ENCODE measurements at regions not wholly inside any gene's neighbourhood (a gene's known extent, or its start where the extent isn't known, plus 50 kb on each side); places are given as distances from the start of the nearest gene placed in this dataset.
A peak's percentile ranks its signal among the peaks of the same experiment; 100 is the strongest.

DNA sequence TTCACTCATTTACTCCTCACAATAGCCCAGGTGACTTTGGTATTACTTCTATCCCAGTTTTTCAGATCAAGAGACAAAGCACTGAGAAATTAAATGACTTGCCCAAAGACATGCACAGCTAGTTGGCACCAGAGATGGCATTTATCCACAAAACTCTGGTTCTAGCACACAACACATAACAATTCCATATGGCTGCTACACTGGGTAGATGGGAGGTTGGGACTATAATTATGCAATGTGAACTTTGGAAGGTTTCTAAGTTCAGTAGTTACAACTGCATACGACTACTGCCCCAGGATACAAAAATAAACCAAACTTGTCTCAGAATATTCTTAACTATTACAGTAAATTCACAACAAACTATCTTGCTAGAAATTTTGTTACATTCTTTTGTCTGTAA, 54.2 kb upstream of the MLIP start:
- no peaks in the 10 kb centered on the region for H3K9me3 Mint-ChIP-seq (ENCODE audit: unreplicated experiment)
- H3K4me3 Mint-ChIP-seq (ENCODE audit: unreplicated experiment): no peak overlapping the region
- no peak overlapping the region for H3K9ac ChIP-seq (ENCODE audit: low read length)
- H3K79me2 ChIP-seq (ENCODE audit: insufficient read depth, low read length): no peaks in the 10 kb centered on the region
- peaks cover 12% of the 10 kb centered on the region for H3K4me1 ChIP-seq (ENCODE audit: insufficient read depth, low read length)
- no peaks in the 10 kb centered on the region for H3K27me3 Mint-ChIP-seq (ENCODE audit: low read depth, unreplicated experiment)
- TF ChIP-seq, protein P1, sequence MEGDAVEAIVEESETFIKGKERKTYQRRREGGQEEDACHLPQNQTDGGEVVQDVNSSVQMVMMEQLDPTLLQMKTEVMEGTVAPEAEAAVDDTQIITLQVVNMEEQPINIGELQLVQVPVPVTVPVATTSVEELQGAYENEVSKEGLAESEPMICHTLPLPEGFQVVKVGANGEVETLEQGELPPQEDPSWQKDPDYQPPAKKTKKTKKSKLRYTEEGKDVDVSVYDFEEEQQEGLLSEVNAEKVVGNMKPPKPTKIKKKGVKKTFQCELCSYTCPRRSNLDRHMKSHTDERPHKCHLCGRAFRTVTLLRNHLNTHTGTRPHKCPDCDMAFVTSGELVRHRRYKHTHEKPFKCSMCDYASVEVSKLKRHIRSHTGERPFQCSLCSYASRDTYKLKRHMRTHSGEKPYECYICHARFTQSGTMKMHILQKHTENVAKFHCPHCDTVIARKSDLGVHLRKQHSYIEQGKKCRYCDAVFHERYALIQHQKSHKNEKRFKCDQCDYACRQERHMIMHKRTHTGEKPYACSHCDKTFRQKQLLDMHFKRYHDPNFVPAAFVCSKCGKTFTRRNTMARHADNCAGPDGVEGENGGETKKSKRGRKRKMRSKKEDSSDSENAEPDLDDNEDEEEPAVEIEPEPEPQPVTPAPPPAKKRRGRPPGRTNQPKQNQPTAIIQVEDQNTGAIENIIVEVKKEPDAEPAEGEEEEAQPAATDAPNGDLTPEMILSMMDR (IDR thresholded peaks at IDR 0.05; ENCODE audit: insufficient read depth, low read depth, low read length): no peak
- no peak for TF ChIP-seq EZH2 (IDR thresholded peaks at IDR 0.05; ENCODE audit: insufficient read depth, low read length)
- no peak for FAIRE-seq
- H2AFZ ChIP-seq (ENCODE audit: low read depth, low read length): no peak overlapping the region
- no peak overlapping the region for H3K4me3 ChIP-seq (ENCODE audit: insufficient read depth, low read depth, low read length)
- no peaks in the 10 kb centered on the region for H4K20me1 ChIP-seq (ENCODE audit: insufficient read depth, low read length)
- peaks cover 32% of the 10 kb centered on the region for H3K4me1 Mint-ChIP-seq (ENCODE audit: low read depth, unreplicated experiment)
- no peak for DNase-seq (ENCODE audit: low read depth)
- H3K27me3 ChIP-seq (ENCODE audit: insufficient read depth, low read length): no peaks in the 10 kb centered on the region
- no peaks in the 10 kb centered on the region for H3K9me3 ChIP-seq (ENCODE audit: insufficient read depth, low read depth, low read length)
- no peak overlapping the region for H3K4me2 ChIP-seq (ENCODE audit: low read length)
- no peak overlapping the region for H3K27ac ChIP-seq (ENCODE audit: low read depth, low read length)
- H3K36me3 Mint-ChIP-seq (ENCODE audit: low read depth, unreplicated experiment): no peaks in the 10 kb centered on the region
- H3K27ac Mint-ChIP-seq (ENCODE audit: unreplicated experiment): no peak overlapping the region
- no peaks in the 10 kb centered on the region for H3K36me3 ChIP-seq (ENCODE audit: insufficient read depth, low read length)

DNA sequence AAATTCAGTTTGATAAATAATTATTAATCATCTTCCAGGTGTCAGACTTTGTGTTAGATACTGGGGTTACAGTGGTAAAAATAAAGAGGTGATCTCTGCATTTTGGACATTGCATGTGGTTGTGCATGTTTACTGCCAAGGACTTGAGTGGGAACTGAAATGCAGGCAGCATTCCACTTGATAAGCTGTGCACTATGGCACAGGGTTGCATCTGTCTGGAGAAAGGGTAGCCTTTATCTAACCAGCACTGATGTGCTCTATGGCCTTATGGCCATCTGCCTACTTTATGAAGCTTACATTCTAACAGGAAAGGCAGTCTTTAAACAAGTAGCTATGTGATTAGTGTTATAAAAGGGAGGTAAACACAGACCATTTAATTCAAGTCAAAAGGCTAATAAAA, 53.0 kb upstream of the MLIP start:
- Mint-ChIP-seq H3K4me3 (ENCODE audit: unreplicated experiment) (no peak overlapping the region), H3K4me1 (ENCODE audit: low read depth, unreplicated experiment) (peaks cover 32% of the 10 kb centered on the region), H3K9me3 (ENCODE audit: unreplicated experiment) (no peaks in the 10 kb centered on the region), H3K27me3 (ENCODE audit: low read depth, unreplicated experiment) (no peaks in the 10 kb centered on the region), H3K27ac (ENCODE audit: unreplicated experiment) (no peak overlapping the region), H3K36me3 (ENCODE audit: low read depth, unreplicated experiment) (no peaks in the 10 kb centered on the region)
- Histone ChIP-seq H3K79me2 (ENCODE audit: insufficient read depth, low read length) (no peaks in the 10 kb centered on the region), H3K4me3 (ENCODE audit: insufficient read depth, low read depth, low read length) (no peak overlapping the region), H4K20me1 (ENCODE audit: insufficient read depth, low read length) (no peaks in the 10 kb centered on the region), H3K4me1 (ENCODE audit: insufficient read depth, low read length) (peaks cover 12% of the 10 kb centered on the region), H2AFZ (ENCODE audit: low read depth, low read length) (no peak overlapping the region), H3K9me3 (ENCODE audit: insufficient read depth, low read depth, low read length) (no peaks in the 10 kb centered on the region), H3K27me3 (ENCODE audit: insufficient read depth, low read length) (no peaks in the 10 kb centered on the region), H3K4me2 (ENCODE audit: low read length) (no peak overlapping the region), H3K9ac (ENCODE audit: low read length) (no peak overlapping the region), H3K27ac (ENCODE audit: low read depth, low read length) (no peak overlapping the region), H3K36me3 (ENCODE audit: insufficient read depth, low read length) (no peaks in the 10 kb centered on the region)
- FAIRE-seq (no peak), DNase-seq (ENCODE audit: low read depth) (no peak)
- no peak for TF ChIP-seq EZH2 (IDR thresholded peaks at IDR 0.05; ENCODE audit: insufficient read depth, low read length)
- TF ChIP-seq, protein P1 (IDR thresholded peaks at IDR 0.05; ENCODE audit: insufficient read depth, low read depth, low read length): no peak

DNA sequence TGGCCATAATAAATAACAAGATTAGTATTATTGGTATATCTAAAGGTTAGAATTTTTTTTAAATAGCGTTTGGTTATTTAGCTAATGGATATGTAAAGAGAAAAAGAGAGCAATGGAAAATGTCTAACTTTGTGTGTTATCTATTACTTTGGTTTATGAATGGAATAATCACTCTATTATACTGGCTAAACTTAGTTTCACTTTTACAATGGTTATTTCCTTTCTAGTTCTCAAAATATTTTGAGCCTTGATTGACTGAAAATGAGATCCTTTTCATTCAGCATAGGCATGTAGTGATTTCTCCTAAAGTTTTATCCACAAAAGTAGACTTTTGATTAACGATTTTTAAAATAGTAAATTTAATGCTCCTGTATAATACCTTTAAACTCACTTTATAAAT, 51.6 kb upstream of the MLIP start:
- Mint-ChIP-seq H3K4me3 (ENCODE audit: unreplicated experiment) (no peak overlapping the region), H3K4me1 (ENCODE audit: low read depth, unreplicated experiment) (peaks cover 18% of the 10 kb centered on the region), H3K27me3 (ENCODE audit: low read depth, unreplicated experiment) (no peaks in the 10 kb centered on the region), H3K9me3 (ENCODE audit: unreplicated experiment) (no peaks in the 10 kb centered on the region), H3K36me3 (ENCODE audit: low read depth, unreplicated experiment) (no peaks in the 10 kb centered on the region), H3K27ac (ENCODE audit: unreplicated experiment) (peak overlapping the region; percentile 78)
- H3K27ac ChIP-seq (ENCODE audit: low read depth, low read length): no peak overlapping the region
- H3K4me2 ChIP-seq (ENCODE audit: low read length): peak overlapping the region; percentile 12
- FAIRE-seq (no peak), DNase-seq (ENCODE audit: low read depth) (no peak)
- TF ChIP-seq EZH2 (IDR thresholded peaks at IDR 0.05; ENCODE audit: insufficient read depth, low read length): no peak
- TF ChIP-seq, protein P1 (IDR thresholded peaks at IDR 0.05; ENCODE audit: insufficient read depth, low read depth, low read length): no peak
- no peak overlapping the region for H3K9ac ChIP-seq (ENCODE audit: low read length)
- no peaks in the 10 kb centered on the region for H3K36me3 ChIP-seq (ENCODE audit: insufficient read depth, low read length)
- no peaks in the 10 kb centered on the region for H3K79me2 ChIP-seq (ENCODE audit: insufficient read depth, low read length)
- no peak overlapping the region for H3K4me3 ChIP-seq (ENCODE audit: insufficient read depth, low read depth, low read length)
- H3K27me3 ChIP-seq (ENCODE audit: insufficient read depth, low read length): no peaks in the 10 kb centered on the region
- no peak overlapping the region for H2AFZ ChIP-seq (ENCODE audit: low read depth, low read length)
- H4K20me1 ChIP-seq (ENCODE audit: insufficient read depth, low read length): no peaks in the 10 kb centered on the region
- no peaks in the 10 kb centered on the region for H3K9me3 ChIP-seq (ENCODE audit: insufficient read depth, low read depth, low read length)
- H3K4me1 ChIP-seq (ENCODE audit: insufficient read depth, low read length): peaks cover under 1% of the 10 kb centered on the region

All from astrocyte (in vitro differentiated cells and primary cell).